ENCODE measurements at regions not wholly inside any gene's neighbourhood (a gene's known extent, or its start where the extent isn't known, plus 50 kb on each side); places are given as distances from the start of the nearest gene placed in this dataset.
A peak's percentile ranks its signal among the peaks of the same experiment; 100 is the strongest.

DNA sequence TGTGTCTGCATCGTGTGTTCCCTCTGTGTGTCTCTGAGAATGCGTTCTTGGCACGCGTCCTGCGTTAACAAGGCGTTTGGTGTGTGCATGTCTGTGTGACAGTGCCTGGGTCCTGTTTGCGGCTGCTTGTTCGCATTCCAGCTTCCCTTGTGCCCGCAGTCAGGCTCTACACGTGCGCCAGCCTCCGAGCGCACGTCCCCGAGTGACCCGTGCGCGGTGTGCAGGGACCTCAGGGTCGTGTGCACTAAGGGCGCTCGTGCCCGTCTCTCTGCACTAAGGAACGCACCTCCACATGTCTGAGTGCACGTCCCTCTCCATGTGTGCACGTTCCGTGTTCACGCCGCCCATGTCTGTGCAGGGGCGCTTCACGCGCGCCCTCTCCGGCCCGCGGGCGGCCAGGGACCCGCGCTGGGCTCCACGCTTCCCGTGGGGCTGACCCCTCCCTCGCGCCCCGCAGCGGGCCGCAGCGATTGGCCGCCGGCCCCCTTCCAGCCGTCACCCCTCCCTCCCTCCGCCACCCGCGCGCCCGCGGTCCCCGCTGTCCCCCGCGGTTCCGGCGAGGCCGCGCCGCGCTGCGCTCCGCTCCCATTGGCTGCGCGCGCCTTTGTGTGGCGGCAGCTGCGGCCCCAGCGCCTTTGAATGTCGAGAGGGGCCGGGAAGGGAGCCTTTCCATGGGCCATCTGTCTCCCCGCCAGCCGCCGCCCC, 229.4 kb downstream of the HAUS1 start:
- H3K27me3 ChIP-seq (ENCODE audit: control insufficient read depth in 3 of 3, insufficient read depth in 3 of 3, low read depth in 1 of 3, low read length in 3 of 3) = no peaks in the 10 kb centered on the region
- no peak overlapping the region for H3K23ac ChIP-seq (ENCODE audit: low read depth, low read length, poor library complexity)
- peak overlapping the region; percentile 94 for H3K18ac ChIP-seq (ENCODE audit: low read length)
- H2BK12ac ChIP-seq (ENCODE audit: low read length) = no peak overlapping the region
- H4K8ac ChIP-seq (ENCODE audit: low read depth, low read length) = peak overlapping the region; percentile 33
- no peaks in the 10 kb centered on the region for H3K9me3 ChIP-seq (replicated peaks in 1 of 2; ENCODE audit: control insufficient read depth in 2 of 2, insufficient read depth in 1 of 2, low read depth in 1 of 2, low read length in 2 of 2)
- peak overlapping the region; percentile 53 for H3K9ac ChIP-seq (ENCODE audit: low read depth, low read length, poor library complexity)
- no peak overlapping the region for H3K4ac ChIP-seq (ENCODE audit: low read length)
- peak overlapping the region; percentile 7 for H2AK5ac ChIP-seq (ENCODE audit: low read depth, low read length)
- H3K14ac ChIP-seq (ENCODE audit: low read length) = no peak overlapping the region
- peaks cover 3% of the 10 kb centered on the region for H3K79me1 ChIP-seq (ENCODE audit: low read depth, low read length)
- no peak overlapping the region for H2BK15ac ChIP-seq (ENCODE audit: low read length)
- no peaks in the 10 kb centered on the region for H3K36me3 ChIP-seq (replicated peaks in 1 of 2; ENCODE audit: control insufficient read depth in 2 of 2, insufficient read depth in 2 of 2, low read length in 2 of 2)
- H3K4me1 ChIP-seq (ENCODE audit: control insufficient read depth in 2 of 2, insufficient read depth in 1 of 2, low read depth in 1 of 2, low read length in 2 of 2) = peaks cover 22 to 38% of the 10 kb centered on the region in 2 donors
- H3K4me3 ChIP-seq (ENCODE audit: low read length in 2 of 2) = peak overlapping the region; percentile 70 to 86
- H3K4me2 ChIP-seq (ENCODE audit: insufficient read depth, low read length, poor library complexity, severe bottlenecking) = peak overlapping the region; percentile 89
- H2AFZ ChIP-seq (ENCODE audit: low read length) = peak overlapping the region; percentile 93
- H3K27ac ChIP-seq (replicated peaks; ENCODE audit: low read length) = no peak overlapping the region
- DNase-seq (ENCODE audit: low spot score) = peak; percentile 54
- no CpG with 5 or more reads among the region's 77 CpGs for WGBS, 2 donors (ENCODE audit: extremely low coverage in 2 of 2, insufficient read length in 2 of 2, insufficient replicate concordance in 1 of 2)
- H4K91ac ChIP-seq (ENCODE audit: low read depth, low read length, poor library complexity) = no peak overlapping the region
- H2BK120ac ChIP-seq (ENCODE audit: low read depth, low read length) = no peak overlapping the region
- H2BK5ac ChIP-seq (ENCODE audit: low read length) = no peak overlapping the region

DNA sequence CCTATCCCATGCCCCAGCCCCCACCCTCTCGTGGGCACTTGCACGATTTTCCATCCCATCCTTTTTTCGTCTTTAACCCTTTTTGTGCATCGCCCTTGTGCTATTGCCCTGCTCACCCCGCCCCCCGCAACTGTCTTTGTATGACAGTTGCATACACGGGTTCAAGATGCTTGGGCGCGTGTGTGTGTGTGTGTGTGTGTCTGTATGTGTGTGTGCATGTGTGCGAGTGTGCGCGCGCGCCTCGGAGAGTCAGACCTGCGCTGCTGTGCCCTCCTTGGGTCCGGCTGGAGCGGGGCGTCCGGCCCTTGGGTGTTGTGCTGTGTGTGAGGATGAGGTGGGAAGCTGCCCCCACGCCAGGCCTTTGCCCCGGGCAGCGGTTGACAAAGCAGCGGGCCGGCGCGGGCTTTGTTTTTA, 230.7 kb downstream of the HAUS1 start:
- Histone ChIP-seq H3K79me1 (ENCODE audit: low read depth, low read length) (peaks cover 3% of the 10 kb centered on the region), H2BK5ac (ENCODE audit: low read length) (peak overlapping the region; percentile 79), H4K8ac (ENCODE audit: low read depth, low read length) (no peak overlapping the region), H3K36me3 (replicated peaks in 1 of 2; ENCODE audit: control insufficient read depth in 2 of 2, insufficient read depth in 2 of 2, low read length in 2 of 2) (peaks cover 0 to 7% of the 10 kb centered on the region in 2 donors), H2BK15ac (ENCODE audit: low read length) (no peak overlapping the region), H3K27ac (replicated peaks; ENCODE audit: low read length) (peak overlapping the region; percentile 61), H3K4me2 (ENCODE audit: insufficient read depth, low read length, poor library complexity, severe bottlenecking) (peak overlapping the region; percentile 89), H3K23ac (ENCODE audit: low read depth, low read length, poor library complexity) (no peak overlapping the region), H3K14ac (ENCODE audit: low read length) (peak overlapping the region; percentile 71), H3K18ac (ENCODE audit: low read length) (peak overlapping the region; percentile 86), H3K9ac (ENCODE audit: low read depth, low read length, poor library complexity) (peak overlapping the region; percentile 92), H2BK120ac (ENCODE audit: low read depth, low read length) (no peak overlapping the region), H4K91ac (ENCODE audit: low read depth, low read length, poor library complexity) (peak overlapping the region; percentile 26), H3K4me3 (ENCODE audit: low read length in 2 of 2) (peak overlapping the region; percentile 70 to 90), H3K27me3 (ENCODE audit: control insufficient read depth in 3 of 3, insufficient read depth in 3 of 3, low read depth in 1 of 3, low read length in 3 of 3) (no peaks in the 10 kb centered on the region), H2BK12ac (ENCODE audit: low read length) (no peak overlapping the region), H2AK5ac (ENCODE audit: low read depth, low read length) (peak overlapping the region; percentile 50), H2AFZ (ENCODE audit: low read length) (peak overlapping the region; percentile 93), H3K9me3 (replicated peaks in 1 of 2; ENCODE audit: control insufficient read depth in 2 of 2, insufficient read depth in 1 of 2, low read depth in 1 of 2, low read length in 2 of 2) (no peaks in the 10 kb centered on the region), H3K4me1 (ENCODE audit: control insufficient read depth in 2 of 2, insufficient read depth in 1 of 2, low read depth in 1 of 2, low read length in 2 of 2) (peaks cover 25 to 46% of the 10 kb centered on the region in 2 donors), H3K4ac (ENCODE audit: low read length) (no peak overlapping the region)
- peak; percentile 57 for DNase-seq (ENCODE audit: low spot score)
- WGBS, 2 donors (ENCODE audit: extremely low coverage in 2 of 2, insufficient read length in 2 of 2, insufficient replicate concordance in 1 of 2) = no CpG with 5 or more reads among the region's 27 CpGs

DNA sequence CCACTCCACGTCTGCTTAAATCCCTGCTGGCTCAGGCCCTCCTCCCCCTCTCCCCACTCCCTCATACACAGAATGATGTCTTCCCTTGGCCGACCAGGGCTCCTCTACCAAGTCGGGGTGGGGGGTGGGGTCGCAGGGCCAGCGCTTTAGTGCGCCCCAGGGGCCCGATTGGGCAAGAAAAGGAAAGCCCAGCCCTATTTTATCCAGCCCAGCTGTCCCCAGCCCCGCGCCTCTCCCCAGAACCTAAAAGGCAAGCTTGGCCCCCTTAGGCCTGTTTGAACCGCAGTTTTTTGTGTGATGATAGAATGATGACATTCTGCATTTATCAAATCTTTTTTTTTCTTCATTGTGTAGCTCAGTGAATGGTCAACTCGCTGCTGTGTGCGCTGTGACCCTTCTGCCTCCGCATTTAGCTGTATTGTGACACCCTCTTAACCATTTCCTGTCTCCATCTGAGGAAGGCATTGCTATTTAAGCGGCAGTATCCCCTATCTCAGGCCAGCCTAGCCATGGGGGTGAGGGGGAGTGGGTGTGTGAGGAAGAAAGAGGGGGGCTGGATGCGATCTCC, 231.4 kb downstream of the HAUS1 start:
- Histone ChIP-seq H3K23ac (ENCODE audit: low read depth, low read length, poor library complexity) (no peak overlapping the region), H3K18ac (ENCODE audit: low read length) (no peak overlapping the region), H3K4me2 (ENCODE audit: insufficient read depth, low read length, poor library complexity, severe bottlenecking) (peak overlapping the region; percentile 89), H3K27me3 (ENCODE audit: control insufficient read depth in 3 of 3, insufficient read depth in 3 of 3, low read depth in 1 of 3, low read length in 3 of 3) (no peaks in the 10 kb centered on the region), H3K9me3 (replicated peaks in 1 of 2; ENCODE audit: control insufficient read depth in 2 of 2, insufficient read depth in 1 of 2, low read depth in 1 of 2, low read length in 2 of 2) (no peaks in the 10 kb centered on the region), H3K4ac (ENCODE audit: low read length) (no peak overlapping the region), H3K27ac (replicated peaks; ENCODE audit: low read length) (peak overlapping the region; percentile 61), H3K14ac (ENCODE audit: low read length) (no peak overlapping the region), H3K4me1 (ENCODE audit: control insufficient read depth in 2 of 2, insufficient read depth in 1 of 2, low read depth in 1 of 2, low read length in 2 of 2) (peaks cover 29 to 46% of the 10 kb centered on the region in 2 donors), H4K91ac (ENCODE audit: low read depth, low read length, poor library complexity) (no peak overlapping the region), H2AK5ac (ENCODE audit: low read depth, low read length) (no peak overlapping the region), H2AFZ (ENCODE audit: low read length) (peak overlapping the region; percentile 7), H2BK12ac (ENCODE audit: low read length) (no peak overlapping the region), H3K36me3 (replicated peaks in 1 of 2; ENCODE audit: control insufficient read depth in 2 of 2, insufficient read depth in 2 of 2, low read length in 2 of 2) (peaks cover 0 to 14% of the 10 kb centered on the region in 2 donors), H3K4me3 (ENCODE audit: low read length in 2 of 2) (peak overlapping the region; percentile 70 to 90), H2BK15ac (ENCODE audit: low read length) (no peak overlapping the region), H2BK5ac (ENCODE audit: low read length) (no peak overlapping the region), H4K8ac (ENCODE audit: low read depth, low read length) (no peak overlapping the region), H3K79me1 (ENCODE audit: low read depth, low read length) (peaks cover 3% of the 10 kb centered on the region), H2BK120ac (ENCODE audit: low read depth, low read length) (no peak overlapping the region), H3K9ac (ENCODE audit: low read depth, low read length, poor library complexity) (no peak overlapping the region)
- no CpG with 5 or more reads among the region's 15 CpGs for WGBS, 2 donors (ENCODE audit: extremely low coverage in 2 of 2, insufficient read length in 2 of 2, insufficient replicate concordance in 1 of 2)
- DNase-seq (ENCODE audit: low spot score) = peak; percentile 51

DNA sequence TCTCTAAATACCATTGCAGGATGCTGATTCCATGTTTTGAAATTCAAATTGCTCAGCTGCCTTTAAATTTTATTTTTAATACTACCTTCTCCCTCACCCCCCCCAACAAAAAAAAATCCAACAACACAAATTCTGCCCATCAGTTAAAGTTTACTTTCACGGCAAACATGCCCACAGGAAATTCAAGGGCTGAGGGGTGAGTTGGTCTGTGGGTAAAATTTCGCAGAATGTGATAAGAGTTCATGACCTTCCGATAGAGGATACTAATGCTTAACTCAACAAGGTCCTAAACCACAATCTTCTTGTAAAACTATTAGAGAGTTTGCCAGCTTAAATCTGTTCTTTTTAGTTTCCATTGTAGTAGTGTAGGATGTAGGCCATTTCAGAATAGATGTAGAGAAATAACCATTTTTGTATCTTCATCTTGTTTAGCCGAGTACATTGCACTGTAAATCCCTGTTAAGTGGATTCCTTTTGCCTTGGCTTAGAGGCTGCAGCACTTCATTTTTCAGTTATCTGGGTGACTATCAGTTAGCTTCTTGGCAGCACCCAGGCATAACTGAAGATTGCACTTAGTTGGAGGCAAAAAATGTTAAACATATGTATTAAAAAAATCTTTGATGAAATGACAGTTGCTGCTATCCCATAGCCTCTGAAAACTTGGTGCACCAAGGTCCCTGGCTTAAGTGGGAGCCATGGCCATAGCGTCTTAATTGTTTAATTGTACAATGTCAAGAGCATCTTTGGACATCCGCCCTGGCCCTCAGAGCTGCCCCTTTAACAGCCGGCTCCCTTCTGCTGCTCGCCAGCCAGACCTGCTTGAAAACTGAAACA, 232.3 kb downstream of the HAUS1 start:
- Histone ChIP-seq H3K36me3 (replicated peaks in 1 of 2; ENCODE audit: control insufficient read depth in 2 of 2, insufficient read depth in 2 of 2, low read length in 2 of 2) (peaks cover 0 to 17% of the 10 kb centered on the region in 2 donors), H3K4me1 (ENCODE audit: control insufficient read depth in 2 of 2, insufficient read depth in 1 of 2, low read depth in 1 of 2, low read length in 2 of 2) (peaks cover 33 to 46% of the 10 kb centered on the region in 2 donors), H3K14ac (ENCODE audit: low read length) (no peak overlapping the region), H3K4me2 (ENCODE audit: insufficient read depth, low read length, poor library complexity, severe bottlenecking) (no peak overlapping the region), H2BK5ac (ENCODE audit: low read length) (no peak overlapping the region), H3K9me3 (replicated peaks in 1 of 2; ENCODE audit: control insufficient read depth in 2 of 2, insufficient read depth in 1 of 2, low read depth in 1 of 2, low read length in 2 of 2) (no peaks in the 10 kb centered on the region), H2BK15ac (ENCODE audit: low read length) (no peak overlapping the region), H3K23ac (ENCODE audit: low read depth, low read length, poor library complexity) (no peak overlapping the region), H2BK120ac (ENCODE audit: low read depth, low read length) (no peak overlapping the region), H4K8ac (ENCODE audit: low read depth, low read length) (no peak overlapping the region), H3K4me3 (ENCODE audit: low read length in 2 of 2) (peak overlapping the region in 1 of 2 donors; percentile 70), H3K4ac (ENCODE audit: low read length) (no peak overlapping the region), H2AK5ac (ENCODE audit: low read depth, low read length) (no peak overlapping the region), H3K27ac (replicated peaks; ENCODE audit: low read length) (no peak overlapping the region), H2AFZ (ENCODE audit: low read length) (no peak overlapping the region), H4K91ac (ENCODE audit: low read depth, low read length, poor library complexity) (no peak overlapping the region), H3K9ac (ENCODE audit: low read depth, low read length, poor library complexity) (no peak overlapping the region), H3K27me3 (ENCODE audit: control insufficient read depth in 3 of 3, insufficient read depth in 3 of 3, low read depth in 1 of 3, low read length in 3 of 3) (no peaks in the 10 kb centered on the region), H3K18ac (ENCODE audit: low read length) (no peak overlapping the region), H2BK12ac (ENCODE audit: low read length) (no peak overlapping the region), H3K79me1 (ENCODE audit: low read depth, low read length) (peaks cover 6% of the 10 kb centered on the region)
- no CpG with 5 or more reads among the region's 8 CpGs for WGBS, 2 donors (ENCODE audit: extremely low coverage in 2 of 2, insufficient read length in 2 of 2, insufficient replicate concordance in 1 of 2)
- no peak for DNase-seq (ENCODE audit: low spot score)
